Body of pancreas (tissue), 4 donors: ENCODE measurements at regions not wholly inside any gene's neighbourhood (a gene's known extent, or its start where the extent isn't known, plus 50 kb on each side); places are given as distances from the start of the nearest gene placed in this dataset.
A peak's percentile ranks its signal among the peaks of the same experiment; 100 is the strongest.
"Not testable (repeated sequence)": the region's sequence is repeated elsewhere in the genome, so short reads cannot be mapped to it uniquely, and the experiment has no call there.

Experiments
- ATAC-seq: fragments of 150-250 bp; one replicate; pipeline ENCODE4 v1.9.1; 2016
- DNase-seq, 4 donors: peaks; one replicate each; pipeline ENCODE4 v3.0.0-alpha.2; 2019
- H3K27ac ChIP-seq, 4 donors: fragments of 200-600 bp; sonication (generic); 1 replicate in 3 of 4; 2 replicates in 1 of 4; pipeline versions ENCODE4 v1.5.1 to v1.6.1; 2016 to 2019; ENCODE audit warnings: mild to moderate bottlenecking in 1 of 4, mixed read lengths in 1 of 4, moderate library complexity in 1 of 4
- H3K27me3 ChIP-seq, 2 donors: fragments of 200-600 bp; sonication (generic); one replicate each; pipeline ENCODE4 v1.6.0; 2016; ENCODE audit warnings: mild to moderate bottlenecking in 1 of 2
- H3K36me3 ChIP-seq, 2 donors: fragments of 200-600 bp; sonication (generic); replicated peaks in 1 of 2; 2 replicates each; pipeline ENCODE4 v1.5.1; 2016; ENCODE audit warnings: low read depth in 2 of 2; ENCODE audit not compliant: insufficient read depth in 1 of 2
- H3K4me1 ChIP-seq: fragments of 200-600 bp; sonication (generic); one replicate; pipeline ENCODE4 v1.6.0; 2016
- H3K4me3 ChIP-seq, 2 donors: fragments of 200-600 bp; sonication (generic); 1 replicate in 1 of 2; 2 replicates in 1 of 2; pipeline ENCODE4 v1.5.1; 2016 to 2019
- H3K9me3 ChIP-seq, 3 donors: fragments of 200-600 bp; sonication (generic); 1 replicate in 2 of 3; 2 replicates in 1 of 3; pipeline ENCODE4 v1.5.1; 2016
- POLR2A ChIP-seq, 3 donors: fragments of 450-650 bp; IDR thresholded peaks; one replicate each; pipeline ENCODE4 v1.6.1; 2016; ENCODE audit warnings: antibody characterized with exemption in 3 of 3, mild to moderate bottlenecking in 2 of 3
- WGBS, 2 donors: methylation state at CpG; one replicate each; pipeline ENCODE4 v1.1.5; 2017; 5-methylcytosine and 5-hydroxymethylcytosine counted together
- intact Hi-C: fragments of 100-400 bp; cut with DNase I; formaldehyde crosslinking; loops from one replicate; pipeline ENCODE4 v1.15.1; 2023
- TF ChIP-seq, protein P1 (sequence below), 7 experiments: fragments of 450-650 bp in 4 of 7; fragments of 200-600 bp in 3 of 7; sonication (generic) in 3 of 7; IDR thresholded peaks; one replicate each; pipeline ENCODE4 v1.5.1; 2016 to 2019; ENCODE audit warnings: antibody characterized with exemption in 7 of 7

DNA sequence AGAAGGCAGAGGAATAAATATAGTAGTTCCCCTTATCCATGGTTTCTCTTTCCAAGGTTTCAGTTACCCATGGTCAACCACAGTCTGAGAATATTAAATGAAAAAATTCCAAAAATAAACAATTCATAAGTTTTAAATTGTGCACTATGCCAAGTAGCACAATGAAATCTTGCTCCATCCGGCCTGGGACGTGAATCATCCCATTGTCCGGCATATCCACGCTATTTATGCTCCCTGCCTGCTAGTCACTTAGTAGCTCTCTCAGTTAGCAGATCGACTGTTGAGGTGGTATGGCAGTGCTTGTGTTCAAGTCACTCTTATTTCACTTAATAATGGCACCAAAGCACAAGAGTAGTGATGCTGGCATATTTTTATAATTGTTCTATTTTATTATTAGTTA lies 58.6 kb upstream of the ARHGAP29 start:
- no peaks in the 10 kb centered on the region for H3K36me3 ChIP-seq
- H3K27me3 ChIP-seq, result no peaks in the 10 kb centered on the region
- no peaks in the 10 kb centered on the region for H3K4me1 ChIP-seq
- no peak overlapping the region for H3K27ac ChIP-seq
- no peaks in the 10 kb centered on the region for H3K9me3 ChIP-seq
- TF ChIP-seq, protein P1, sequence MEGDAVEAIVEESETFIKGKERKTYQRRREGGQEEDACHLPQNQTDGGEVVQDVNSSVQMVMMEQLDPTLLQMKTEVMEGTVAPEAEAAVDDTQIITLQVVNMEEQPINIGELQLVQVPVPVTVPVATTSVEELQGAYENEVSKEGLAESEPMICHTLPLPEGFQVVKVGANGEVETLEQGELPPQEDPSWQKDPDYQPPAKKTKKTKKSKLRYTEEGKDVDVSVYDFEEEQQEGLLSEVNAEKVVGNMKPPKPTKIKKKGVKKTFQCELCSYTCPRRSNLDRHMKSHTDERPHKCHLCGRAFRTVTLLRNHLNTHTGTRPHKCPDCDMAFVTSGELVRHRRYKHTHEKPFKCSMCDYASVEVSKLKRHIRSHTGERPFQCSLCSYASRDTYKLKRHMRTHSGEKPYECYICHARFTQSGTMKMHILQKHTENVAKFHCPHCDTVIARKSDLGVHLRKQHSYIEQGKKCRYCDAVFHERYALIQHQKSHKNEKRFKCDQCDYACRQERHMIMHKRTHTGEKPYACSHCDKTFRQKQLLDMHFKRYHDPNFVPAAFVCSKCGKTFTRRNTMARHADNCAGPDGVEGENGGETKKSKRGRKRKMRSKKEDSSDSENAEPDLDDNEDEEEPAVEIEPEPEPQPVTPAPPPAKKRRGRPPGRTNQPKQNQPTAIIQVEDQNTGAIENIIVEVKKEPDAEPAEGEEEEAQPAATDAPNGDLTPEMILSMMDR (IDR thresholded peaks at IDR 0.05), result no peak
- TF ChIP-seq POLR2A (IDR thresholded peaks at IDR 0.05), result no peak
- ATAC-seq, result peak; percentile 27
- intact Hi-C loops, result no loop called here
- no peak for DNase-seq
- no peak overlapping the region for H3K4me3 ChIP-seq
- 72 to 77% methylated on average over 5 of the region's 5 CpGs for WGBS, 2 donors

DNA sequence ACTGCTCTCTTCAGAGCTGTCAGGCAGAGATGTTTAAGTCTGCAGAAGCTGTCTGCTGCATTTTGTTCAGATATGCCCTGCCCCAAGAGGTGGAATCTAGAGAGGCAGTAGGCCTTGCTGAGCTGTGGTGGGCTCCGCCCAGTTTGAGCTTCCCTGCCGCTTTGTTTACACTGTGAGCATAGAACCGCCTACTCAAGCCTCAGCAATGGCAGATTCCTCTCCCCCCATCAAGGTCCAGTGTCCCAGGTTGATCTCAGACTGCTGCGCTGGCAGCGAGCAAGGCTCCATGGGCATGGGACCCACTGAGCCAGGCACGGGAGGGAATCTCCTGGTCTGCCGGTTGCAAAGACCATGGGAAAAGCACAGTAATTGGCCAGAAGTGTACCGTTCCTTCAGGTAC lies 55.6 kb upstream of the ARHGAP29 start:
- H3K4me3 ChIP-seq, H3K36me3 ChIP-seq, H3K27me3 ChIP-seq, ATAC-seq, intact Hi-C loops, H3K4me1 ChIP-seq, DNase-seq, H3K9me3 ChIP-seq, H3K27ac ChIP-seq: not testable (repeated sequence)
- 86 to 90% methylated on average over 6 to 8 of the region's 8 CpGs for WGBS, 2 donors

DNA sequence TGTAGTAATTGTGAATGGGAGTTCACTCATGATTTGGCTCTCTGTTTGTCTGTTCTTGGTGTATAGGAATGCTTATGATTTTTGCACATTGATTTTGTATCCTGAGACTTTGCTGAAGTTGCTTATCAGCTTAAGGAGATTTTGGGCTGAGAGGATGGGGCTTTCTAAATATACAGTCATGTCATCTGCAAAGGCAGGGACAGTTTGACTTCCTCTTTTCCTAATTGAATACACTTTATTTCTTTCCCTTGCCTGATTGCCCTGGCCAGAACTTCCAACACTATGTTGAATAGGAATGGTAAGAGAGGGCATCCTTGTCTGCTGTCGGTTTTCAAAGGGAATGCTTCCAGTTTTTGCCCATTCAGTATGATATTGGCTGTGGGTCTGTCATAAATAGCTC lies 51.9 kb upstream of the ARHGAP29 start:
- H3K4me1 ChIP-seq, H3K27me3 ChIP-seq, H3K9me3 ChIP-seq, H3K4me3 ChIP-seq, ATAC-seq, H3K27ac ChIP-seq, intact Hi-C loops, DNase-seq, H3K36me3 ChIP-seq: not testable (repeated sequence)
- 63 to 82% methylated on average over 1 of the region's 1 CpG for WGBS, 2 donors
